Right lung (tissue), 2 donors: ENCODE measurements at regions not wholly inside any gene's neighbourhood (a gene's known extent, or its start where the extent isn't known, plus 50 kb on each side); places are given as distances from the start of the nearest gene placed in this dataset.
A peak's percentile ranks its signal among the peaks of the same experiment; 100 is the strongest.
"Not testable (repeated sequence)": the region's sequence is repeated elsewhere in the genome, so short reads cannot be mapped to it uniquely, and the experiment has no call there.

Source experiments
- DNase-seq, 2 donors: peaks; one replicate each; pipeline ENCODE4 v3.0.0-alpha.2; 2013

GRCh38 chr5:98363157-98363556, 410.3 kb upstream of the RGMB start:
- DNase-seq = no peak

GRCh38 chr5:98364549-98364948, 408.9 kb upstream of the RGMB start:
- DNase-seq = no peak

- DNase-seq = no peak
Measured at GRCh38 chr5:98365126-98365525, 408.3 kb upstream of the RGMB start.

GRCh38 chr5:98368141-98368540, 405.3 kb upstream of the RGMB start:
- no peak for DNase-seq

- DNase-seq = no peak
Measured at GRCh38 chr5:98372351-98372750, 401.1 kb upstream of the RGMB start.

DNA sequence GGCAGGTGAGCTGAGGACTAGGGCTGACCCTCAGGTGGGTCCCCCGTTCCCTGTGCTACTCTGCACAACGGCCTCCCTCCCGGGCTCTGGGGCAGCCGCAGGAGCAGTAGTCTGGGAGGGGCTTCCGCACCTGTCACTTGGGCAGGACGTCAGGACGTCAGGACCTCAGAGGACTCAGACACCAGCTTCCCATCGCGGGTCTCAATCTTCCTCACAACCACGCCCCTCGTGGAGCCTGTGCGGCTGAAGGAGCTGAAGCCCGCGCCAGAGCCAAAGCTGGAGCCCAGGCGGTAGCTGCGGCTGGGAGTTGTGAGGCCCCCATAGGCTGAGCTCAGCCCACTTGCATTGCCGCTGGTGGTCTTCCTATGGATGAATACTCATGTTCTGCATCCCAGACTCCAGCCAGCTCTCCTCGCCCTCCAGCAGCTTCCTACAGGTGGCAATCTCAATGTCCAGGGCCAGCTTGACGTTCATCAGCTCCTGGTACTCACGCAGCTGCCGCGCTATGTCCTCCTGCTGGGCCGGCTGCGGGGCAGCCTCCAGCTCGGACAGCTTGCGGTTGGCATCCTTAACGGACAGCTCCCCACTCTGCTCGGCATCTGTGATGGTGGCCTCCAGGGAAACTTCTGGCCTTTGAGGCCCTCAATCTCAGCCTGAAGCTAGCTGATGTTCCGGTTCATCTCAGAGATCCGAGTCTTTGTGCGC, 381.4 kb upstream of the RGMB start:
- DNase-seq = no peak

GRCh38 chr5:98393205-98393604, 380.3 kb upstream of the RGMB start:
- not testable (repeated sequence) for DNase-seq

- no peak for DNase-seq
Measured at GRCh38 chr5:98397081-98397480, 376.4 kb upstream of the RGMB start.

GRCh38 chr5:98398465-98398864, 375.0 kb upstream of the RGMB start:
- DNase-seq = no peak

DNA sequence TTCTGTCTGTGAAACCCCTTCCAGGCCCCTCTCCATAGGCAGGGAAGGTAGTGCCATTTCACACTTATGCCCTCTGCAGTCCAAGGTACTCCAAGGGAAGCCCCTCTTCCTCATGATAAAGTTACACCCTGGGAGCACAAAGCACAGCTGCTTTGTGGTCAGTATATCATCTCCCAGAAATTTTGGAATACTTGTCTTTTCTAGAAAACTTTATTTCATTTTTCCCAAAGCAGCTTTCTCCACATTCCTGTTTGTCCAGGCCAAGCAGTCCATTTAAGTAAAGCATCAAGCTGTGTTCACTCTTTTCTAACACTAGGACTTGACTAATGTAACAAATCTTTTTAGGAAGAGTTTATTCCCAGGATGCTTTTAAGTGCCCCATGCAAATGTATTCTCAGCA, 371.8 kb upstream of the RGMB start:
- DNase-seq = no peak

DNA sequence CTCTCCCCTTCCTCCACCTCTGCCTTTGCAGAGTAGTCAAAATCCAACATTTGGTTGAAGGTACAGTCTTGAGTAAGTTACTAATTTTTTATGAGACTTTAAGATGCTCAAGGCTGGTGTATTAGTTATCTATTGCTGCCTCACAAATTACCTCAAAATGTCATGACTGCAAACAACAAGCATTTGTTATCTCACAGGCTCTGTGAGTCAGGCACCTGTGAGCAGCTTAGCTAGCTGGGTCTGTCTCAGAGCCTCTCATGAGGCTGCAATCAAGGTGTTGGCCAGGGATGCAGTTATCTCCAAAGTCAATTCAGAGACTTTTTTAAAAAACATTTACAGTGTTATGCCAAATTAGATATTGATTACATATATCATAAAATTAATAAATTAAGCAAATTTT, 371.3 kb upstream of the RGMB start:
- DNase-seq = no peak

- DNase-seq = no peak
Measured at GRCh38 chr5:98403131-98403530, 370.3 kb upstream of the RGMB start.

- no peak for DNase-seq
Measured at GRCh38 chr5:98414938-98415337, 358.5 kb upstream of the RGMB start.

DNA sequence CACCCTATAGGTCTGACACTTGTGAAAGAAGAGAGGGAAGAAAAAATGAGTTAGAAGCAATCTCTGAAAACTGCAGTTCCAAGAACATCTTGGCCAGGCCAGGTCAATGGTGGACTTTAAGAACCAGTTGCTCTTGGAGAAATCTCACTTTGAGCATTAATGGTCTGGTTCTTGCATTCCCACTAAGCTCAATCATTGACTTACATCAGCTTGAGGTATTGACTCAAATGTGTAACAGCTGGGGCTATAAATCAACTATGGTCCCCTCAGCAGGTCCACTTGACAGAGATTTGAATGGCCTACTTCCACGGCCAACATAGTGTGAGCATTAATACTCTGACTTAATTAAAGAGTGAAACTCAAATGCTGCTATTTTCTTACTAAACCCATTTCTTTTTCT, 357.8 kb upstream of the RGMB start:
- no peak for DNase-seq

GRCh38 chr5:98416541-98416940, 356.9 kb upstream of the RGMB start:
- no peak for DNase-seq

DNA sequence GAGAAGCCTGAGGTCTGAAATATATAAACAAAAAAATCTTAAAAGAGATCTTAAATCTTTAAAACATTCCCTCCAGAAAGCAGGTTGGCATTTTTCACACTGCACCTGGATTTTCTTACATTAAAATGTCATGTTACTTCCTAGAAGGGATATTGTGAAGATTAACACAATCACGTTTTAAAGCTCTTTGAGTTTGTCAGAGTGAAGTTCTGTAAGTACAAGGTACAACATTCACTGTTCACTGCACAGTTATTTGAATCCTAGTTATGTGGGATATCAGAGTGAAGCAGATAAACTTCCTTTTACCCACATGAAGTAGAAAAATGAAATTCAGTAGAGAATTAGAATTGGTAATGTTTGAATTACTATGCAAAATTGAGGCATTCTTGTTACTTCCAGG, 353.6 kb upstream of the RGMB start:
- no peak for DNase-seq

DNA sequence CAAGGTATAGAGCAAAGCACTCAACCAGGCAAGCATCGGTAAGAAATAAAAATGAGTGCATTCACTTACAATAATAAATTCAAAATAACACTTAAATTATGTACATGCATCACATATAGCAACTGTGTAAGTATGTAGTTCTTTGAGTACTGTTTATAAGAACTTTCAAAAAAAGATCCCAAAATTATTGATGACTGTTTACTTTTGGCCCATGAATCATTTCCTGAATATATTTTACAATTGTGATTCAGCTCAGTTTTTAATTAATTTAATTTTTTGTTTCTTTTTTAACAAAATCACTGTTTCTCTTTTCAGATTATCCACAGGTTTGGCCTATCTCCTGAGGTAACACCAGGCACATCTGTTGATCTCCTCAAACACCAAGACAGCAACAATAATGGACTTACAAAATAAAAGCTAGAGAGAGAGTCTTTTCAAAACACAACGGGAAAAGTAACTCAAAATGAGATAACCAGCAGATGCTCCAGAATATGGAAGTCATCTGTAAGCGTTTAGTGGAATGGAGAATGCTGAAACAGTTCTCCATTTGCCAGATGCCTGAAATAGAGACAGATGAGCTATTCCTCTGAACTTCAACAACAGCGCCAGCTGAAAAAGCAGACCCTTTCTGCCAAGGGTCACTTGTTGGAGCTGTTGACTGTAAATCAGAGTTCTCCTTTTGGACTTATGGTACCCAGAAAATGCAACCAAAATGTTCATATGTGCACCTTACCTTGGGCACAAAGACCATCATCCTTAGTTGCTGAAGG, 348.6 kb upstream of the RGMB start:
- DNase-seq = no peak

DNA sequence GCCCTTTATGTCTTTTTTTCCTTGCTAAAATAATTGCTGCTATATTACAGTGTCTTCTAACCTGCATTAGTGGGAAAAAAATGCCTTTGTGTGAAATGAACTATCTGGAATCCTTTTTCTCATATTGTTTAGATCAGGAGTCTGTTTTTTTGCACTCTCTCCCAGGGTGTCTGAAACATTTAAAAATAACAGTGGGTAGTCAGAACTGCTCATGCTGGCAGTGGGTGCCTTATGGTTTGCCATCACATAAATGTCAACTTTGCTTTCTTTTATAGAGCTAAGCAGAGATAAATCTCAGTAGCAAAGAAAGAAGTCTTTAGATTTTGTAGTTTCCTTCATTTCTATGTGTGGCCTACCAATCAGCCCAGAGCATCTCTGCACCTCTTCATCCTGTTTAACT, 347.8 kb upstream of the RGMB start:
- no peak for DNase-seq

DNA sequence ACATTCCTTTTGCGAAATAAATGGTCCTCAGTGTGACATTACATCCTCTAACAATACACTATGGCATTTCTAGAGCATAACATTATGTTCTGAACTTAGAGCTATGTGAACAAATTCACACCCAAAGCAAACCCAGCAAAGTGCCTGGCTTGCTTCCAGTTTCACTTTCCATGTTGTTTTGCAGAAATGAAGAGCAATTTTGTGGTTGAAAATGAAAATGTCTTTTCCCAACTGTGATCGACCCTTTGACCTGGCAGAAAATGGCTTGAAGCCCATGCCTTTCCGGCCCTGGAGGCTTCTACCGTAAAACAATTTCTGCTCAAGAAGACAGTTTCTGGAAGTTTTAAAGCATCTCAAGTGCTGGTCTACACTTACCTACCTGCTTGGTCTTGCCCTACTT, 344.7 kb upstream of the RGMB start:
- peak; percentile 12 to 13 for DNase-seq

GRCh38 chr5:98432378-98432777, 341.1 kb upstream of the RGMB start:
- DNase-seq = no peak

GRCh38 chr5:98433022-98433421, 340.4 kb upstream of the RGMB start:
- peak; percentile 7 to 13 for DNase-seq

GRCh38 chr5:98433673-98434072, 339.8 kb upstream of the RGMB start:
- DNase-seq = no peak

GRCh38 chr5:98436667-98437066, 336.8 kb upstream of the RGMB start:
- no peak for DNase-seq

DNA sequence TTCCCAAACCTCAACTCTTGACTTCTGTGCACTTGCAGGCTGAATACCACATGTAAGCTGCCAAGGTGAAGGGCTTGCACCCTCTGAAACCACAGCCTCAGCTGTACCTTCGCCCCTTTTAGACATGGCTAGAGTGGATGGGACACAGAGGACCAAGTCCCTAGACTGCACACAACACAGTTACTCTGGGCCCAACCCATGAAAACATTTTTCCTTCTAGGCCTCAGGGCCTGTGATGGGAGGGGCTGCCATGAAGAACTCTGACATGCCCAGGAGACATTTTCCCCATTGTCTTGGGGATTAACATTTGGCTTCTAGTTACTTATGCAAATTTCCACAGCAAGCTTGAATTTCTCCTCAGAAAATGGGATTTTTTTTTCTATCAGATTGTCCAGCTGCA, 331.0 kb upstream of the RGMB start:
- no peak for DNase-seq
